Astrocyte (in vitro differentiated cells and primary cell): ENCODE measurements at regions not wholly inside any gene's neighbourhood (a gene's known extent, or its start where the extent isn't known, plus 50 kb on each side); places are given as distances from the start of the nearest gene placed in this dataset.

Experiments
- DNase-seq: peaks from one replicate; pipeline ENCODE4 v3.0.0-alpha.2; 2010; ENCODE audit warnings: low read depth
- FAIRE-seq: peaks from 2 replicates; lab custom pipeline; 2011; peaks lifted over from hg19 to GRCh38; lab: Jason Lieb, UNC
- H2AFZ ChIP-seq: 2 replicates; pipeline ENCODE4 v1.6.0; 2012; ENCODE audit warnings: low read depth, low read length, inconsistent platforms
- H3K27ac ChIP-seq: 2 replicates; pipeline ENCODE4 v1.5.1; 2011; ENCODE audit warnings: low read depth, low read length, inconsistent platforms
- H3K27me3 ChIP-seq: 2 replicates; pipeline ENCODE4 v1.6.0; 2011; ENCODE audit warnings: low read length, inconsistent platforms; ENCODE audit not compliant: insufficient read depth
- H3K36me3 ChIP-seq: 2 replicates; pipeline ENCODE4 v1.5.1; 2011; ENCODE audit warnings: low read length, inconsistent platforms; ENCODE audit not compliant: insufficient read depth
- H3K4me1 ChIP-seq: 2 replicates; pipeline ENCODE4 v1.5.1; 2011; ENCODE audit warnings: low read length, inconsistent platforms; ENCODE audit not compliant: insufficient read depth
- H3K4me2 ChIP-seq: 2 replicates; pipeline ENCODE4 v1.6.0; 2012; ENCODE audit warnings: low read length, inconsistent platforms
- H3K4me3 ChIP-seq: 2 replicates; pipeline ENCODE4 v1.5.1; 2011; ENCODE audit warnings: low read depth, mild to moderate bottlenecking, low read length, inconsistent platforms; ENCODE audit not compliant: insufficient read depth
- H3K79me2 ChIP-seq: 2 replicates; pipeline ENCODE4 v1.6.0; 2012; ENCODE audit warnings: mild to moderate bottlenecking, low read length, inconsistent platforms; ENCODE audit not compliant: insufficient read depth
- H3K9ac ChIP-seq: 2 replicates; pipeline ENCODE4 v1.6.0; 2012; ENCODE audit warnings: mild to moderate bottlenecking, low read length, inconsistent platforms
- H3K9me3 ChIP-seq: 2 replicates; pipeline ENCODE4 v1.5.1; 2012; ENCODE audit warnings: low read depth, mild to moderate bottlenecking, low read length, inconsistent platforms; ENCODE audit not compliant: insufficient read depth
- H4K20me1 ChIP-seq: 2 replicates; pipeline ENCODE4 v1.6.0; 2012; ENCODE audit warnings: low read length, inconsistent platforms; ENCODE audit not compliant: insufficient read depth
- H3K27ac Mint-ChIP-seq: one replicate; pipeline ENCODE4 v1.8.0; 2021; ENCODE audit warnings: mild to moderate bottlenecking, mixed read lengths; ENCODE audit not compliant: unreplicated experiment
- H3K27me3 Mint-ChIP-seq: one replicate; pipeline ENCODE4 v1.8.0; 2021; ENCODE audit warnings: low read depth, mixed read lengths; ENCODE audit not compliant: unreplicated experiment
- H3K36me3 Mint-ChIP-seq: one replicate; pipeline ENCODE4 v1.8.0; 2021; ENCODE audit warnings: low read depth, mixed read lengths; ENCODE audit not compliant: unreplicated experiment
- H3K4me1 Mint-ChIP-seq: one replicate; pipeline ENCODE4 v1.8.0; 2021; ENCODE audit warnings: low read depth, mixed read lengths; ENCODE audit not compliant: unreplicated experiment
- H3K4me3 Mint-ChIP-seq: one replicate; pipeline ENCODE4 v1.8.0; 2021; ENCODE audit warnings: mild to moderate bottlenecking, moderate library complexity, mixed read lengths; ENCODE audit not compliant: unreplicated experiment
- H3K9me3 Mint-ChIP-seq: one replicate; pipeline ENCODE4 v1.8.0; 2021; ENCODE audit warnings: mild to moderate bottlenecking, mixed read lengths; ENCODE audit not compliant: unreplicated experiment
- CTCF ChIP-seq: IDR thresholded peaks from 2 replicates; pipeline ENCODE4 v1.5.1; 2011; ENCODE audit warnings: low read depth, mild to moderate bottlenecking, inconsistent platforms, low read length, moderate library complexity; ENCODE audit not compliant: insufficient read depth
- EZH2 ChIP-seq: IDR thresholded peaks from 2 replicates; pipeline ENCODE4 v1.6.1; 2012; ENCODE audit warnings: mild to moderate bottlenecking, low read length, inconsistent platforms; ENCODE audit not compliant: insufficient read depth

- no peaks in the 10 kb centered on the region for H3K4me1 ChIP-seq
- peaks cover 4% of the 10 kb centered on the region for H3K9me3 ChIP-seq
- H3K36me3 Mint-ChIP-seq, result peaks cover 2% of the 10 kb centered on the region
- H3K27ac Mint-ChIP-seq, result no peak overlapping the region
- no peak overlapping the region for H3K27ac ChIP-seq
- H3K36me3 ChIP-seq, result no peaks in the 10 kb centered on the region
- no peak overlapping the region for H3K9ac ChIP-seq
- DNase-seq (no peak), FAIRE-seq (no peak)
- H3K79me2 ChIP-seq, result no peaks in the 10 kb centered on the region
- no peaks in the 10 kb centered on the region for H3K27me3 ChIP-seq
- H3K4me3 Mint-ChIP-seq, result no peak overlapping the region
- no peak overlapping the region for H3K4me3 ChIP-seq
- TF ChIP-seq EZH2 (no peak), CTCF (no peak)
- H3K4me1 Mint-ChIP-seq, result no peaks in the 10 kb centered on the region
- H3K9me3 Mint-ChIP-seq, result peaks cover 7% of the 10 kb centered on the region
- no peak overlapping the region for H2AFZ ChIP-seq
- H3K27me3 Mint-ChIP-seq, result no peaks in the 10 kb centered on the region
- H4K20me1 ChIP-seq, result no peaks in the 10 kb centered on the region
- H3K4me2 ChIP-seq, result no peak overlapping the region
Observed at GRCh38 chr20:19143890-19144289, 68.6 kb upstream of the SLC24A3 start.

- Mint-ChIP-seq H3K4me3 (no peak overlapping the region), H3K36me3 (no peaks in the 10 kb centered on the region), H3K9me3 (peaks cover 4% of the 10 kb centered on the region), H3K27ac (no peak overlapping the region), H3K27me3 (no peaks in the 10 kb centered on the region), H3K4me1 (peaks cover 1% of the 10 kb centered on the region)
- Histone ChIP-seq H3K27ac (no peak overlapping the region), H3K79me2 (no peaks in the 10 kb centered on the region), H3K27me3 (no peaks in the 10 kb centered on the region), H3K9ac (no peak overlapping the region), H2AFZ (no peak overlapping the region), H3K9me3 (no peaks in the 10 kb centered on the region), H3K4me1 (no peaks in the 10 kb centered on the region), H3K36me3 (no peaks in the 10 kb centered on the region), H3K4me2 (no peak overlapping the region), H3K4me3 (no peak overlapping the region), H4K20me1 (no peaks in the 10 kb centered on the region)
- no peak for TF ChIP-seq CTCF
- no peak for TF ChIP-seq EZH2
- no peak for FAIRE-seq
- DNase-seq, result no peak
Observed at GRCh38 chr20:19161336-19161735, 51.1 kb upstream of the SLC24A3 start.
